SU-DHL-6 (cell line): ENCODE measurements at regions not wholly inside any gene's neighbourhood (a gene's known extent, or its start where the extent isn't known, plus 50 kb on each side); places are given as distances from the start of the nearest gene placed in this dataset.

Source experiments
- CTCF ChIP-seq: fragments of 200-600 bp; sonication (generic); IDR thresholded peaks from one replicate; pipeline ENCODE4 v1.5.1; 2017; ENCODE audit warnings: antibody characterized with exemption, mild to moderate bottlenecking, low read length, moderate library complexity; ENCODE audit not compliant: insufficient read depth, poor library complexity, severe bottlenecking
- EZH2phosphoT487 ChIP-seq: fragments of 200-600 bp; sonication (generic), shearing (Covaris generic); conservative IDR thresholded peaks from 2 replicates; pipeline ENCODE4 v1.6.1; 2018; ENCODE audit warnings: mild to moderate bottlenecking, antibody characterized with exemption, low read length, moderate library complexity, mixed read lengths

GRCh38 chr2:147589127-147589526, 255.7 kb upstream of the ACVR2A start:
- no peak for TF ChIP-seq EZH2phosphoT487
- no peak for TF ChIP-seq CTCF
